HCT116 (cell line): ENCODE measurements at regions not wholly inside any gene's neighbourhood (a gene's known extent, or its start where the extent isn't known, plus 50 kb on each side); places are given as distances from the start of the nearest gene placed in this dataset.

Experiments used
- ATAC-seq: fragments of 200-7000 bp; cut with Tn5 transposase; 2 replicates; pipeline ENCODE4 v1.9.1; 2020; ENCODE audit warnings: mild to moderate bottlenecking, moderate library complexity
- BruUV-seq: library from RNA; stranded (reverse); fragments of 400-500 nt; replicated peaks from 2 replicates; lab custom pipeline; 2021; lab: Mats Ljungman, UMichigan
- CTCF ChIA-PET: fragments of 300-600 bp; sonication (Branson Sonifier 250); formaldehyde crosslinking; loops from one replicate; lab custom pipeline; 2021; ENCODE audit warnings: antibody characterized with exemption; lab: Charles Lee
- POLR2A ChIA-PET: fragments of 300-600, 350-600 bp; sonication (Branson Sonifier 250); formaldehyde crosslinking; loops from one replicate; lab custom pipeline; 2021; ENCODE audit warnings: antibody characterized with exemption; lab: Charles Lee
- RAD21 ChIA-PET, 2 experiments: fragments of 300-600 bp; sonication (Branson Sonifier 250); formaldehyde crosslinking; loops; one replicate each; lab custom pipeline; 2023; ENCODE audit warnings: low total read pairs in 2 of 2; ENCODE audit not compliant: uncharacterized antibody in 2 of 2, unreplicated experiment in 2 of 2, low non-redundant PET in 1 of 2; lab: Charles Lee
- DNase-seq: peaks from one replicate; pipeline ENCODE4 v3.0.0-alpha.2; 2010; ENCODE audit warnings: low read depth, low spot score
- H2AFZ ChIP-seq: fragments of 200-600 bp; shearing (Covaris generic), sonication (generic); 2 replicates; pipeline ENCODE4 v1.6.1; 2017; ENCODE audit warnings: low read depth, mixed run types, mixed read lengths, antibody characterized with exemption, low read length; ENCODE audit not compliant: poor library complexity, severe bottlenecking
- H3K27ac ChIP-seq: 2 replicates; pipeline ENCODE4 v1.5.1; 2012; ENCODE audit warnings: low read depth, low read length
- H3K27me3 ChIP-seq: fragments of 200-600 bp; sonication (generic); 2 replicates; pipeline ENCODE4 v1.6.1; 2016; ENCODE audit warnings: mixed run types, low read length, mixed read lengths; ENCODE audit not compliant: insufficient read depth
- H3K36me3 ChIP-seq, 2 experiments: fragments of 200-500 bp in 1 of 2; fragments of 200-600 bp in 1 of 2; sonication (Bioruptor generic) in 1 of 2; sonication (generic) in 1 of 2; 2 replicates each; pipeline versions ENCODE4 v1.5.1 to v1.6.1; 2014 to 2016; ENCODE audit warnings: low read length in 2 of 2, inconsistent platforms in 1 of 2, mixed read lengths in 1 of 2, mixed run types in 1 of 2; ENCODE audit not compliant: insufficient read depth in 2 of 2, control insufficient read depth in 1 of 2
- H3K4me1 ChIP-seq, 2 experiments: fragments of 200-600 bp in 1 of 2; sonication (generic) in 1 of 2; 2 replicates each; pipeline versions ENCODE4 v1.5.1 to v1.6.1; 2012 to 2017; ENCODE audit warnings: low read length in 2 of 2, inconsistent platforms in 1 of 2, mild to moderate bottlenecking in 1 of 2, mixed read lengths in 1 of 2, mixed run types in 1 of 2, moderate library complexity in 1 of 2; ENCODE audit not compliant: insufficient read depth in 2 of 2, control insufficient read depth in 1 of 2
- H3K4me2 ChIP-seq: fragments of 200-600 bp; sonication (generic); 2 replicates; pipeline ENCODE4 v1.6.1; 2017; ENCODE audit warnings: mixed run types, low read length, mixed read lengths
- H3K4me3 ChIP-seq, 2 experiments: fragments of 200-600 bp in 1 of 2; sonication (generic) in 1 of 2; replicated peaks in 1 of 2; 2 replicates each; pipeline ENCODE4 v1.5.1; 2011 to 2016; ENCODE audit warnings: low read length in 2 of 2, control low read depth in 1 of 2, low read depth in 1 of 2, mild to moderate bottlenecking in 1 of 2, mixed read lengths in 1 of 2, mixed run types in 1 of 2
- H3K79me2 ChIP-seq: fragments of 200-600 bp; sonication (generic); 2 replicates; pipeline ENCODE4 v1.6.1; 2017; ENCODE audit warnings: mild to moderate bottlenecking, mixed run types, low read length, moderate library complexity, mixed read lengths; ENCODE audit not compliant: insufficient read depth
- H3K9ac ChIP-seq: fragments of 200-600 bp; sonication (generic); 2 replicates; pipeline ENCODE4 v1.6.1; 2016; ENCODE audit warnings: low read length, mixed read lengths
- H3K9me2 ChIP-seq: fragments of 200-600 bp; sonication (generic), shearing (Covaris generic); 2 replicates; pipeline ENCODE4 v1.6.1; 2017; ENCODE audit warnings: mixed run types, mild to moderate bottlenecking, moderate library complexity; ENCODE audit not compliant: insufficient read depth
- H3K9me3 ChIP-seq, 2 experiments: fragments of 200-500 bp in 1 of 2; fragments of 200-600 bp in 1 of 2; sonication (Bioruptor generic) in 1 of 2; sonication (generic) in 1 of 2; 2 replicates each; pipeline ENCODE4 v1.6.1; 2014 to 2017; ENCODE audit warnings: low read length in 2 of 2, mixed read lengths in 2 of 2, inconsistent platforms in 1 of 2, low read depth in 1 of 2, mild to moderate bottlenecking in 1 of 2, mixed run types in 1 of 2, moderate library complexity in 1 of 2; ENCODE audit not compliant: control insufficient read depth in 1 of 2, insufficient read depth in 1 of 2
- H4K20me1 ChIP-seq: fragments of 200-600 bp; sonication (generic), shearing (Covaris generic); 2 replicates; pipeline ENCODE4 v1.6.1; 2017; ENCODE audit warnings: mixed run types, mild to moderate bottlenecking, moderate library complexity; ENCODE audit not compliant: insufficient read depth
- ATF3 ChIP-seq: IDR thresholded peaks from 2 replicates; pipeline ENCODE4 v1.6.1; 2012
- CEBPB ChIP-seq: IDR thresholded peaks from 2 replicates; pipeline ENCODE4 v1.6.1; 2012; ENCODE audit warnings: low read depth
- CTCF ChIP-seq, 3 experiments: fragments of 200-600 bp in 1 of 3; sonication (generic) in 1 of 3; IDR thresholded peaks in 2 of 3; conservative IDR thresholded peaks in 1 of 3; 2 replicates each; pipeline ENCODE4 v1.5.1; 2012 to 2017; ENCODE audit warnings: low read depth in 2 of 3, low read length in 2 of 3, antibody characterized with exemption in 1 of 3, borderline replicate concordance in 1 of 3, control low read depth in 1 of 3, mild to moderate bottlenecking in 1 of 3, mixed read lengths in 1 of 3, mixed run types in 1 of 3, moderate library complexity in 1 of 3; ENCODE audit not compliant: insufficient read depth in 1 of 3
- EGR1 ChIP-seq: IDR thresholded peaks from 2 replicates; pipeline ENCODE4 v1.6.1; 2012; ENCODE audit warnings: low read depth
- ELF1 ChIP-seq: IDR thresholded peaks from 2 replicates; pipeline ENCODE4 v1.6.1; 2012; ENCODE audit warnings: low read depth, borderline replicate concordance
- EZH2 ChIP-seq: fragments of 200-600 bp; sonication (generic); IDR thresholded peaks from 2 replicates; pipeline ENCODE4 v1.6.1; 2017; ENCODE audit warnings: antibody characterized with exemption, mixed run types
- EZH2phosphoT487 ChIP-seq: fragments of 200-600 bp; IDR thresholded peaks from 2 replicates; pipeline ENCODE4 v1.6.1; 2018; ENCODE audit warnings: antibody characterized with exemption, borderline replicate concordance
- FOSL1 ChIP-seq: IDR thresholded peaks from 2 replicates; pipeline ENCODE4 v1.6.1; 2012; ENCODE audit warnings: low read depth
- JUND ChIP-seq: IDR thresholded peaks from 2 replicates; pipeline ENCODE4 v1.6.1; 2012
- POLR2AphosphoS5 ChIP-seq: IDR thresholded peaks from 2 replicates; pipeline ENCODE4 v1.6.1; 2011; ENCODE audit warnings: mild to moderate bottlenecking, low read depth, low read length, moderate library complexity
- RAD21 ChIP-seq: IDR thresholded peaks from 2 replicates; pipeline ENCODE4 v1.6.1; 2012; ENCODE audit warnings: low read depth, mild to moderate bottlenecking
- REST ChIP-seq: IDR thresholded peaks from 2 replicates; pipeline ENCODE4 v1.6.1; 2012; ENCODE audit warnings: low read depth
- SIN3A ChIP-seq: IDR thresholded peaks from 2 replicates; pipeline ENCODE4 v1.6.1; 2012; ENCODE audit warnings: low read depth
- SP1 ChIP-seq: IDR thresholded peaks from 2 replicates; pipeline ENCODE4 v1.6.1; 2012; ENCODE audit warnings: low read depth
- SRF ChIP-seq: IDR thresholded peaks from 2 replicates; pipeline ENCODE4 v1.6.1; 2012; ENCODE audit warnings: low read depth
- TCF7L2 ChIP-seq: IDR thresholded peaks from 2 replicates; pipeline ENCODE4 v1.7.0; 2011; ENCODE audit warnings: borderline replicate concordance, inconsistent platforms; ENCODE audit not compliant: insufficient read depth, insufficient read length; ENCODE audit errors: extremely low read depth
- YY1 ChIP-seq: IDR thresholded peaks from 2 replicates; pipeline ENCODE4 v1.6.1; 2011; ENCODE audit warnings: low read length, low read depth, moderate library complexity, mild to moderate bottlenecking; ENCODE audit not compliant: insufficient replicate concordance; ENCODE audit errors: extremely low read depth
- ZBTB33 ChIP-seq: IDR thresholded peaks from 2 replicates; pipeline ENCODE4 v1.6.1; 2011; ENCODE audit warnings: mild to moderate bottlenecking, low read length, moderate library complexity; ENCODE audit not compliant: insufficient replicate concordance; ENCODE audit errors: extremely low read depth
- ZNF274 ChIP-seq: fragments of 200-500 bp; sonication (Bioruptor generic); IDR thresholded peaks from 2 replicates; pipeline ENCODE4 v1.6.1; 2014; ENCODE audit warnings: mild to moderate bottlenecking, low read depth, low read length, inconsistent platforms
- intact Hi-C: fragments of 100-400 bp; cut with micrococcal nuclease; formaldehyde crosslinking; loops from 2 replicates; pipeline ENCODE4 v1.10.0; 2022

- Histone ChIP-seq H3K9me3 (no peaks in the 10 kb centered on the region), H4K20me1 (no peaks in the 10 kb centered on the region), H3K4me2 (no peak overlapping the region), H3K36me3 (no peaks in the 10 kb centered on the region), H3K9me2 (no peaks in the 10 kb centered on the region), H3K27ac (no peak overlapping the region), H2AFZ (no peak overlapping the region), H3K4me1 (peaks cover 0 to 5% of the 10 kb centered on the region in 2 experiments; a peak in 1 of 4 replicates), H3K79me2 (no peaks in the 10 kb centered on the region), H3K4me3 (no peak overlapping the region), H3K9ac (no peak overlapping the region), H3K27me3 (no peaks in the 10 kb centered on the region)
- BruUV-seq: no TSS peak
- ChIA-PET CTCF (no interaction called here), RAD21 (no interaction called here), POLR2A (no interaction called here)
- intact Hi-C loops: no loop called here
- no peak for ATAC-seq
- TF ChIP-seq POLR2AphosphoS5 (no peak), REST (no peak), ELF1 (no peak), YY1 (no peak), ZBTB33 (no peak), ZNF274 (no peak), SIN3A (no peak), CEBPB (no peak), EZH2 (no peak), FOSL1 (no peak), EGR1 (no peak), TCF7L2 (no peak), JUND (no peak), ATF3 (no peak), SRF (no peak), RAD21 (no peak), CTCF (IDR thresholded peaks at IDR 0.05 in 2 of 3, conservative IDR thresholded peaks at IDR 0.05 in 1 of 3; ENCODE audit: borderline replicate concordance in 1 of 3, insufficient read depth in 1 of 3, low read depth in 2 of 3, low read length in 2 of 3) (no peak), SP1 (no peak), EZH2phosphoT487 (no peak)
- no peak for DNase-seq
These were observed 53.9 kb upstream of the RBM15 start for GRCh38 chr1:110285316-110285715.
